GM18873 (cell line): ENCODE measurements at regions not wholly inside any gene's neighbourhood (a gene's known extent, or its start where the extent isn't known, plus 50 kb on each side); places are given as distances from the start of the nearest gene placed in this dataset.

Experiments
- ATAC-seq: cut with Tn5 transposase; IDR thresholded peaks from one replicate; pipeline ENCODE4 v1.9.1; 2021; ENCODE audit warnings: mild to moderate bottlenecking, moderate library complexity, moderate number of reproducible peaks; ENCODE audit not compliant: unreplicated experiment, low FRiP score

DNA sequence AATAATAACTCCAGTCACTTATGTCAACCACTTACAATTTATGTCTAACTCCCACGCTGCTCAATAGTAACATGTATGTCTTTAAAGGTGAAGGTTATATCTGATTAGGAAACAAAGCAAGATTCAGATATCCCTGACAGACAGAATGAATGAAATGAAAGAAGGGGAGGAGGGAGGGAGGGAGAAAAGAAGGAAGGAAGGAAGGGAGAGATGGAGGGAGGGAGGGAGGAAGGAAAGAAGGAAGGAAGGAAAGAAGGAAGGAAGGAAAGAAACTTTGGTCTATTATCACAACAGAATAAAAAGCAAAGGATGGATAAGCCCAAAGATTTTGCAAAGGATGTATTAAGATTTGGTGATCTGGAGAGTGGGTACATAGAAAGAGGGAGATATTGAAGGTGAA lies 433.3 kb downstream of the PRKD1 start:
- ATAC-seq = no peak

DNA sequence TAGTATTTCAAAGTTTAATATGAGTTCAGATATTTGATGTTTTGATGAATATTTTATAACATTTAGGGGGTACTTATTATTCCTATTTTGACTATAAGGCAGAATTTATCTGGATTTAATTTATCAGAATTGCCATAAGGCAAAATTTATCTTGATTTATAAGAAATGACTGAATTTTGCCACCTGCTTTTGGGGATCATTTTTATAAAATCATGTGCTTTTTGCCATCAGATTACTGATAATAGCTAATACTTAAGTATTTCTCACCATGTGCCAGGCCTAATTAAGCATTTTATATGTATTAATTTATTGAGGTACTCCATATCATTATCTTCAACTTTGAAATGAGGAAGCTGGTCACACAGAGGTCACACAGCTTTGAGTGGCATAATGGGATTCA lies 423.7 kb downstream of the PRKD1 start:
- no peak for ATAC-seq

DNA sequence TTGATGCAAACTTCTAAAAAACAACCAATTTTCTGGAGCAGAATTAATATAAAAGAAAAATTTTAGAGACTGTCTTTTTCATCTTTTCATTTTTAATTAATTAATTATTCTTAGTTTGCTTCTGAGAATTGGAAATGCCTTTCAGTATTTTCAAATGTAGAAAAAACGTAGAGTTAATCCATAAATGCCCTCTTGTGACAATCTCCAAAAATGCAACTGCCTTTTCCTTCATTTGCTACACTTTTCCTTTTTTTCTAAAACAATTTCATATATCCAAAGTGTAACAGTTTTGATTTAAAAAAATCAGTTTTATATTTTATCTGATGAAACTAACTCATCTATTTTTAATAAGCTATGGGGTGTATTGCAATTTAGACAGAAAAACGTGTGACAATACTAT lies 409.3 kb downstream of the PRKD1 start:
- no peak for ATAC-seq

DNA sequence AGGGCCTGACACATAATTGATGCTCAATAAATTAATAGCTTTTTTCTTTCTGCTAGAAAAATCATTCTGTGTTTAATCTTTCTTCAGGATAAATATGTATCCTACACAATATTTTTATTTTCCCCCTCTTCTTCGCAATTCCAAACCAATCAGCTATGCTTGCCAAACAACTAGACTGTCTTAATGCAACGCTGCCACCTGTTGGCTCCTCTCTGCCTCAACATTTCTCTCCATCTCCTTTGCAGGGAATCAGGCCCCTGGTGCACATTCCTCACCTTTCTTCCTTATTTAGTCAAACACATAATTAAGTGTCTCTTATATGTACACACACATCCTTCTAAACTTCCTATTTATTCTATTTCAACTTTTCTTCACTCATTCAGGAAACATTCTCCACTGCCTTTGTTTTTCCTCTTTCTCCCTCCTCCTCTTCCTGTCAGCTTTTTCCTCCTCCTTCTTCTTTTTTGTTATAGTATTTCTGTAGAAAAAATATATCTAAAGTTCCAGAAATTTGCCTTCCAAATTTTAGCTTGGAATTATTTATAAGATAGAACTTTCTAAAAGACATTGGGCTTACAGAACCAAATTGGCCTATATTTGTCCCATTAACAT lies 406.0 kb downstream of the PRKD1 start:
- no peak for ATAC-seq
